Osteoblast (primary cell): ENCODE measurements at regions not wholly inside any gene's neighbourhood (a gene's known extent, or its start where the extent isn't known, plus 50 kb on each side); places are given as distances from the start of the nearest gene placed in this dataset.

ENCODE experiments used
- DNase-seq: peaks from one replicate; pipeline ENCODE4 v3.0.0; 2011; ENCODE audit warnings: low spot score, mixed read lengths; ENCODE audit not compliant: insufficient read length; ENCODE audit errors: missing footprints
- H2AFZ ChIP-seq: 2 replicates; pipeline ENCODE4 v1.6.0; 2011; ENCODE audit warnings: mild to moderate bottlenecking, low read length
- H3K27ac ChIP-seq: 2 replicates; pipeline ENCODE4 v1.5.1; 2011; ENCODE audit warnings: mild to moderate bottlenecking, low read depth, low read length, moderate library complexity
- H3K27me3 ChIP-seq: 2 replicates; pipeline ENCODE4 v1.6.0; 2012; ENCODE audit warnings: mild to moderate bottlenecking, control low read depth, inconsistent platforms, low read length, moderate library complexity; ENCODE audit not compliant: insufficient read depth
- H3K36me3 ChIP-seq: 2 replicates; pipeline ENCODE4 v1.5.1; 2011; ENCODE audit warnings: mild to moderate bottlenecking, low read length, control low read depth, moderate library complexity; ENCODE audit not compliant: insufficient read depth
- H3K4me1 ChIP-seq: 2 replicates; pipeline ENCODE4 v1.5.1; 2011; ENCODE audit warnings: mild to moderate bottlenecking, low read length, control low read depth, moderate library complexity; ENCODE audit not compliant: insufficient read depth
- H3K4me2 ChIP-seq: 2 replicates; pipeline ENCODE4 v1.6.0; 2011; ENCODE audit warnings: mild to moderate bottlenecking, low read length; ENCODE audit not compliant: insufficient read depth
- H3K4me3 ChIP-seq: fragments of 200-600 bp; sonication (generic); 3 replicates; pipeline ENCODE4 v1.5.1; 2012; ENCODE audit warnings: mild to moderate bottlenecking, low read length, inconsistent platforms; ENCODE audit not compliant: insufficient read depth
- H3K79me2 ChIP-seq: 2 replicates; pipeline ENCODE4 v1.6.0; 2012; ENCODE audit warnings: mild to moderate bottlenecking, low read length, control low read depth, inconsistent platforms; ENCODE audit not compliant: insufficient read depth
- H3K9me3 ChIP-seq: 2 replicates; pipeline ENCODE4 v1.5.1; 2011; ENCODE audit warnings: low read depth, low read length, control low read depth
- H4K20me1 ChIP-seq: 2 replicates; pipeline ENCODE4 v1.6.0; 2012; ENCODE audit warnings: mild to moderate bottlenecking, low read length, control low read depth; ENCODE audit not compliant: insufficient read depth
- CTCF ChIP-seq: IDR thresholded peaks from 2 replicates; pipeline ENCODE4 v1.5.1; 2011; ENCODE audit warnings: mild to moderate bottlenecking, low read depth, low read length, moderate library complexity; ENCODE audit errors: extremely low read depth

GRCh38 chr16:85288341-85288868 is 176.1 kb upstream of the CIBAR2 start:
- H3K36me3 ChIP-seq: no peaks in the 10 kb centered on the region
- H3K4me3 ChIP-seq: no peak overlapping the region
- no peaks in the 10 kb centered on the region for H3K9me3 ChIP-seq
- H3K79me2 ChIP-seq: no peaks in the 10 kb centered on the region
- no peak for TF ChIP-seq CTCF
- H4K20me1 ChIP-seq: peaks cover 34% of the 10 kb centered on the region
- no peak overlapping the region for H3K27ac ChIP-seq
- peaks cover 22% of the 10 kb centered on the region for H3K4me1 ChIP-seq
- H3K27me3 ChIP-seq: no peaks in the 10 kb centered on the region
- no peak overlapping the region for H2AFZ ChIP-seq
- H3K4me2 ChIP-seq: no peak overlapping the region
- no peak for DNase-seq

- no peaks in the 10 kb centered on the region for H3K36me3 ChIP-seq
- no peak overlapping the region for H3K4me3 ChIP-seq
- H3K4me1 ChIP-seq: peaks cover 22% of the 10 kb centered on the region
- no peak overlapping the region for H2AFZ ChIP-seq
- no peaks in the 10 kb centered on the region for H3K79me2 ChIP-seq
- DNase-seq: no peak
- no peak overlapping the region for H3K4me2 ChIP-seq
- peaks cover 39% of the 10 kb centered on the region for H4K20me1 ChIP-seq
- TF ChIP-seq CTCF: no peak
- no peak overlapping the region for H3K27ac ChIP-seq
- H3K27me3 ChIP-seq: no peaks in the 10 kb centered on the region
- H3K9me3 ChIP-seq: no peaks in the 10 kb centered on the region
These were observed 176.8 kb upstream of the CIBAR2 start for GRCh38 chr16:85288869-85289660.

GRCh38 chr16:85289760-85290625 is 177.7 kb upstream of the CIBAR2 start:
- H3K4me2 ChIP-seq: no peak overlapping the region
- H2AFZ ChIP-seq: no peak overlapping the region
- H3K4me1 ChIP-seq: peaks cover 22% of the 10 kb centered on the region
- H3K9me3 ChIP-seq: no peaks in the 10 kb centered on the region
- no peak overlapping the region for H3K27ac ChIP-seq
- no peaks in the 10 kb centered on the region for H3K79me2 ChIP-seq
- no peak for TF ChIP-seq CTCF
- no peak for DNase-seq
- no peak overlapping the region for H3K4me3 ChIP-seq
- H3K36me3 ChIP-seq: no peaks in the 10 kb centered on the region
- H3K27me3 ChIP-seq: no peaks in the 10 kb centered on the region
- H4K20me1 ChIP-seq: peaks cover 39% of the 10 kb centered on the region
